Type B pancreatic cell (in vitro differentiated cells): ENCODE measurements at regions not wholly inside any gene's neighbourhood (a gene's known extent, or its start where the extent isn't known, plus 50 kb on each side); places are given as distances from the start of the nearest gene placed in this dataset.

Source experiments
- DNase-seq: peaks from one replicate; pipeline ENCODE4 v3.0.0; 2021; ENCODE audit warnings: mixed read lengths; ENCODE audit not compliant: unreplicated experiment; ENCODE audit errors: extremely low spot score
- H3K27ac Mint-ChIP-seq: 2 replicates; pipeline ENCODE4 v1.8.0; 2021; ENCODE audit warnings: mild to moderate bottlenecking, mixed read lengths
- H3K27me3 Mint-ChIP-seq: 2 replicates; pipeline ENCODE4 v1.8.0; 2021; ENCODE audit warnings: mixed read lengths
- H3K36me3 Mint-ChIP-seq: 2 replicates; pipeline ENCODE4 v1.8.0; 2021; ENCODE audit warnings: mixed read lengths
- H3K4me1 Mint-ChIP-seq: one replicate; pipeline ENCODE4 v1.8.0; 2021; ENCODE audit warnings: mixed read lengths; ENCODE audit not compliant: unreplicated experiment
- H3K4me3 Mint-ChIP-seq: 2 replicates; pipeline ENCODE4 v1.8.0; 2021; ENCODE audit warnings: mild to moderate bottlenecking, mixed read lengths
- H3K9me3 Mint-ChIP-seq: 2 replicates; pipeline ENCODE4 v1.8.0; 2021; ENCODE audit warnings: mixed read lengths
- CTCF ChIP-seq: fragments of 200-600 bp; sonication (generic); conservative IDR thresholded peaks from 2 replicates; pipeline ENCODE4 v1.5.0; 2021; ENCODE audit warnings: antibody characterized with exemption, mild to moderate bottlenecking

- Mint-ChIP-seq H3K27ac (no peak overlapping the region), H3K9me3 (peaks cover 20% of the 10 kb centered on the region), H3K36me3 (no peaks in the 10 kb centered on the region), H3K4me3 (no peak overlapping the region), H3K27me3 (no peaks in the 10 kb centered on the region), H3K4me1 (peaks cover 6% of the 10 kb centered on the region)
- TF ChIP-seq CTCF, result no peak
- no peak for DNase-seq
Measured at GRCh38 chr10:4075443-4075842, 290.4 kb upstream of the KLF6 start.

GRCh38 chr10:4074545-4075407 lies 289.8 kb upstream of the KLF6 start:
- Mint-ChIP-seq H3K4me1 (peaks cover 6% of the 10 kb centered on the region), H3K27ac (peak overlapping the region; percentile 30)

GRCh38 chr10:4073912-4074311 lies 288.9 kb upstream of the KLF6 start:
- TF ChIP-seq CTCF, result no peak
- H3K36me3 Mint-ChIP-seq, result no peaks in the 10 kb centered on the region
- no peak overlapping the region for H3K4me3 Mint-ChIP-seq
- H3K27me3 Mint-ChIP-seq, result no peaks in the 10 kb centered on the region
- H3K4me1 Mint-ChIP-seq, result peaks cover 6% of the 10 kb centered on the region
- no peak for DNase-seq
- no peak overlapping the region for H3K27ac Mint-ChIP-seq
- H3K9me3 Mint-ChIP-seq, result peaks cover 12% of the 10 kb centered on the region

More at GRCh38 chr10:4074545-4075407, 289.8 kb upstream of the KLF6 start:
- no peak for TF ChIP-seq CTCF
- Mint-ChIP-seq H3K27me3 (no peaks in the 10 kb centered on the region), H3K4me3 (no peak overlapping the region), H3K9me3 (peaks cover 18% of the 10 kb centered on the region), H3K36me3 (no peaks in the 10 kb centered on the region)
- no peak for DNase-seq

GRCh38 chr10:4070921-4071660 lies 286.1 kb upstream of the KLF6 start:
- peaks cover 11% of the 10 kb centered on the region for H3K4me1 Mint-ChIP-seq
- TF ChIP-seq CTCF, result no peak
- H3K9me3 Mint-ChIP-seq, result peaks cover 12% of the 10 kb centered on the region

GRCh38 chr10:4070184-4070583 lies 285.2 kb upstream of the KLF6 start:
- TF ChIP-seq CTCF, result no peak
- H3K4me3 Mint-ChIP-seq, result no peak overlapping the region
- H3K4me1 Mint-ChIP-seq, result peaks cover 11% of the 10 kb centered on the region
- H3K9me3 Mint-ChIP-seq, result peaks cover 5% of the 10 kb centered on the region
- no peak for DNase-seq
- H3K27ac Mint-ChIP-seq, result no peak overlapping the region
- no peaks in the 10 kb centered on the region for H3K27me3 Mint-ChIP-seq
- no peaks in the 10 kb centered on the region for H3K36me3 Mint-ChIP-seq

More at GRCh38 chr10:4070921-4071660, 286.1 kb upstream of the KLF6 start:
- Mint-ChIP-seq H3K36me3 (no peaks in the 10 kb centered on the region), H3K4me3 (no peak overlapping the region), H3K27me3 (no peaks in the 10 kb centered on the region), H3K27ac (no peak overlapping the region)
- DNase-seq, result no peak
